Spleen (tissue), 7 donors: ENCODE measurements at regions not wholly inside any gene's neighbourhood (a gene's known extent, or its start where the extent isn't known, plus 50 kb on each side); places are given as distances from the start of the nearest gene placed in this dataset.

Experiments used
- CTCF ChIP-seq, 11 experiments: fragments of 200-600 bp in 7 of 11; fragments of 450-650 bp in 4 of 11; sonication (generic) in 4 of 11; IDR thresholded peaks in 8 of 11; conservative IDR thresholded peaks in 3 of 11; 1 replicate in 7 of 11; 2 replicates in 4 of 11; pipeline versions ENCODE4 v1.4.0 to v1.8.0; 2016 to 2021; ENCODE audit warnings: antibody characterized with exemption in 11 of 11, inconsistent platforms in 4 of 11, mild to moderate bottlenecking in 1 of 11
- POLR2AphosphoS5 ChIP-seq, 3 donors: sonication (generic); formaldehyde crosslinking; IDR thresholded peaks; one replicate each; pipeline ENCODE4 v1.5.1; 2017; ENCODE audit warnings: antibody characterized with exemption in 3 of 3
- donor health status: DM: no; HTN: no; CAD: no; lungs with moderate emphysema.
- donor health status: DM: no; HTN: no; CAD: no.
- donor health status: DM: no; HTN: no; CAD: no.

GRCh38 chr17:74078363-74078941 is 125.0 kb upstream of the RPL38 start:
- TF ChIP-seq CTCF (IDR thresholded peaks at IDR 0.05 in 8 of 11, conservative IDR thresholded peaks at IDR 0.05 in 3 of 11) (no peak), POLR2AphosphoS5 (IDR thresholded peaks at IDR 0.05) (no peak)
